ENCODE measurements at regions not wholly inside any gene's neighbourhood (a gene's known extent, or its start where the extent isn't known, plus 50 kb on each side); places are given as distances from the start of the nearest gene placed in this dataset.

- DNase-seq (ENCODE audit: low read depth), result no peak
Measured at GRCh38 chr7:13293264-13294002, 606.0 kb downstream of the ARL4A start.

- DNase-seq (ENCODE audit: low read depth), result no peak
Measured at GRCh38 chr7:13307040-13307439, 619.6 kb downstream of the ARL4A start.

- DNase-seq (ENCODE audit: low read depth), result no peak
Measured at GRCh38 chr7:13308423-13308822, 621.0 kb downstream of the ARL4A start.

GRCh38 chr7:13309535-13309934 is 622.1 kb downstream of the ARL4A start:
- no peak for DNase-seq (ENCODE audit: low read depth)

GRCh38 chr7:13312307-13312706 is 624.9 kb downstream of the ARL4A start:
- DNase-seq (ENCODE audit: low read depth), result no peak

- DNase-seq (ENCODE audit: low read depth), result no peak
Measured at GRCh38 chr7:13320333-13320732, 632.9 kb downstream of the ARL4A start.

GRCh38 chr7:13321316-13321715 is 633.9 kb downstream of the ARL4A start:
- DNase-seq (ENCODE audit: low read depth), result no peak

GRCh38 chr7:13322126-13322525 is 634.7 kb downstream of the ARL4A start:
- no peak for DNase-seq (ENCODE audit: low read depth)

GRCh38 chr7:13327669-13328068 is 640.2 kb downstream of the ARL4A start:
- no peak for DNase-seq (ENCODE audit: low read depth)

- DNase-seq (ENCODE audit: low read depth), result no peak
Measured at GRCh38 chr7:13333371-13333770, 645.9 kb downstream of the ARL4A start.

- DNase-seq (ENCODE audit: low read depth), result no peak
Measured at GRCh38 chr7:13336227-13336626, 648.8 kb downstream of the ARL4A start.

- DNase-seq (ENCODE audit: low read depth), result no peak
Measured at GRCh38 chr7:13352677-13353076, 636.8 kb downstream of the ETV1 start.

GRCh38 chr7:13359656-13360055 is 629.8 kb downstream of the ETV1 start:
- no peak for DNase-seq (ENCODE audit: low read depth)

GRCh38 chr7:13386741-13387140 is 602.7 kb downstream of the ETV1 start:
- no peak for DNase-seq (ENCODE audit: low read depth)

- DNase-seq (ENCODE audit: low read depth), result no peak
Measured at GRCh38 chr7:13407911-13408310, 581.6 kb downstream of the ETV1 start.

- DNase-seq (ENCODE audit: low read depth), result no peak
Measured at GRCh38 chr7:13411151-13411550, 578.3 kb downstream of the ETV1 start.

- DNase-seq (ENCODE audit: low read depth), result no peak
Measured at GRCh38 chr7:13411636-13412035, 577.8 kb downstream of the ETV1 start.

- DNase-seq (ENCODE audit: low read depth), result no peak
Measured at GRCh38 chr7:13414181-13414580, 575.3 kb downstream of the ETV1 start.

GRCh38 chr7:13414661-13415107 is 574.8 kb downstream of the ETV1 start:
- no peak for DNase-seq (ENCODE audit: low read depth)

- DNase-seq (ENCODE audit: low read depth), result no peak
Measured at GRCh38 chr7:13416071-13416470, 573.4 kb downstream of the ETV1 start.

GRCh38 chr7:13416544-13416943 is 572.9 kb downstream of the ETV1 start:
- no peak for DNase-seq (ENCODE audit: low read depth)

- no peak for DNase-seq (ENCODE audit: low read depth)
Measured at GRCh38 chr7:13420726-13421125, 568.7 kb downstream of the ETV1 start.

GRCh38 chr7:13421776-13422175 is 567.7 kb downstream of the ETV1 start:
- no peak for DNase-seq (ENCODE audit: low read depth)

GRCh38 chr7:13433946-13434345 is 555.5 kb downstream of the ETV1 start:
- no peak for DNase-seq (ENCODE audit: low read depth)

Data from non-pigmented ciliary epithelial cell (primary cell).